ENCODE measurements at regions not wholly inside any gene's neighbourhood (a gene's known extent, or its start where the extent isn't known, plus 50 kb on each side); places are given as distances from the start of the nearest gene placed in this dataset.

GRCh38 chr1:80933346-80933745, 867.4 kb upstream of the ADGRL2 start (continued):
- TF ChIP-seq ZNF646 (CRISPR knock-in tag; IDR thresholded peaks at IDR 0.05) = no peak
- no peak for TF ChIP-seq MAZ (IDR thresholded peaks at IDR 0.05; ENCODE audit: borderline replicate concordance, low read depth, low read length)
- TF ChIP-seq MAZ (CRISPR knock-in tag; IDR thresholded peaks at IDR 0.05; ENCODE audit: low read depth) = no peak
- TF ChIP-seq CEBPB (IDR thresholded peaks at IDR 0.05; ENCODE audit: borderline replicate concordance, low read depth, low read length) = no peak
- TF ChIP-seq NFRKB (IDR thresholded peaks at IDR 0.05) = no peak
- no peak for TF ChIP-seq ZNF570 (CRISPR knock-in tag; IDR thresholded peaks at IDR 0.05; ENCODE audit: borderline replicate concordance)
- TF ChIP-seq ZNF180 (CRISPR knock-in tag; IDR thresholded peaks at IDR 0.05; ENCODE audit: borderline replicate concordance, low read depth) = no peak

GRCh38 chr1:80931178-80931577, 869.6 kb upstream of the ADGRL2 start:
- no peak for DNase-seq (ENCODE audit: low spot score)
- Histone ChIP-seq H2AFZ (ENCODE audit: low read length) (no peak overlapping the region), H3K36me3 (replicated peaks in 1 of 2; ENCODE audit: control insufficient read depth in 1 of 2, insufficient read depth in 2 of 2, low read length in 2 of 2) (no peaks in the 10 kb centered on the region), H3K4me2 (ENCODE audit: low read depth, low read length) (no peak overlapping the region), H3K4me3 (replicated peaks in 1 of 3; ENCODE audit: insufficient read depth in 1 of 3, low read depth in 2 of 3, low read length in 3 of 3) (no peak overlapping the region), H3K27ac (ENCODE audit: extremely low read length, insufficient read depth, low read length) (no peak overlapping the region), H3K9me3 (ENCODE audit: low read length) (peaks cover 79% of the 10 kb centered on the region), H4K20me1 (ENCODE audit: insufficient read depth, low read length) (no peaks in the 10 kb centered on the region), H3K79me2 (ENCODE audit: insufficient read depth, low read length) (no peaks in the 10 kb centered on the region), H3K27me3 (ENCODE audit: control insufficient read depth in 1 of 2, insufficient read depth in 2 of 2, low read length in 2 of 2) (no peaks in the 10 kb centered on the region), H3K9ac (ENCODE audit: insufficient read depth, low read depth, low read length) (no peak overlapping the region), H3K4me1 (ENCODE audit: insufficient read depth, low read length) (no peaks in the 10 kb centered on the region)
- POLR2A ChIA-PET = no interaction called here
- no TSS peak for BruUV-seq (replicated peaks)
- FAIRE-seq = no peak
- ATAC-seq = no peak
- CTCF ChIA-PET (ENCODE audit: low intra/inter-chr PET ratio, low total read pairs) = no interaction called here
- intact Hi-C loops (cut with micrococcal nuclease; ENCODE audit: unreplicated experiment) = loop anchor here (10.0 kb wide), 1 partner anchor 716 kb away; no protein-coding TSS in a partner anchor
- in situ Hi-C loops (cut with HindIII; ENCODE audit: extremely low pct_ligation_motif_present, low pct_unique_long_range_greater_than_20kb) = no loop called here
- TF ChIP-seq ZBTB7B (CRISPR knock-in tag; IDR thresholded peaks at IDR 0.05) = no peak
- TF ChIP-seq ZNF275 (CRISPR knock-in tag; IDR thresholded peaks at IDR 0.05; ENCODE audit: borderline replicate concordance) = no peak
- TF ChIP-seq SATB2 (CRISPR knock-in tag; IDR thresholded peaks at IDR 0.05) = no peak
- TF ChIP-seq POGZ (CRISPR knock-in tag; IDR thresholded peaks at IDR 0.05) = no peak
- no peak for TF ChIP-seq SALL2 (CRISPR knock-in tag; IDR thresholded peaks at IDR 0.05)
- no peak for TF ChIP-seq DMTF1 (CRISPR knock-in tag; IDR thresholded peaks at IDR 0.05)
- TF ChIP-seq ZNF749 (CRISPR knock-in tag; IDR thresholded peaks at IDR 0.05; ENCODE audit: borderline replicate concordance) = no peak

Measured in HepG2 (cell line).